ENCODE measurements at regions not wholly inside any gene's neighbourhood (a gene's known extent, or its start where the extent isn't known, plus 50 kb on each side); places are given as distances from the start of the nearest gene placed in this dataset.
"Not testable (repeated sequence)": the region's sequence is repeated elsewhere in the genome, so short reads cannot be mapped to it uniquely, and the experiment has no call there.

- DNase-seq: no peak
Observed at GRCh38 chr10:9018195-9019173, 964.0 kb downstream of the GATA3 start.

GRCh38 chr10:9023206-9023605, 968.7 kb downstream of the GATA3 start:
- DNase-seq: no peak

- no peak for DNase-seq
Observed at GRCh38 chr10:9024210-9024609, 969.7 kb downstream of the GATA3 start.

- no peak for DNase-seq
Observed at GRCh38 chr10:9028231-9028630, 973.7 kb downstream of the GATA3 start.

GRCh38 chr10:9035355-9035754, 980.9 kb downstream of the GATA3 start:
- DNase-seq: no peak

- no peak for DNase-seq
Observed at GRCh38 chr10:9036711-9037204, 982.3 kb downstream of the GATA3 start.

- DNase-seq: no peak
Observed at GRCh38 chr10:9038146-9038714, 983.7 kb downstream of the GATA3 start.

- no peak for DNase-seq
Observed at GRCh38 chr10:9043466-9043865, 989.0 kb downstream of the GATA3 start.

- DNase-seq: no peak
Observed at GRCh38 chr10:9045311-9045710, 990.8 kb downstream of the GATA3 start.

GRCh38 chr10:9051328-9051974, 997.0 kb downstream of the GATA3 start:
- DNase-seq: no peak

- DNase-seq: no peak
Observed at GRCh38 chr10:9052767-9053166, 998.3 kb downstream of the GATA3 start.

GRCh38 chr10:9056521-9056920, 1002.0 kb downstream of the GATA3 start:
- no peak for DNase-seq

- DNase-seq: not testable (repeated sequence)
Observed at GRCh38 chr10:9057293-9057692, 1002.8 kb downstream of the GATA3 start.

GRCh38 chr10:9060314-9060713, 1005.8 kb downstream of the GATA3 start:
- no peak for DNase-seq

- no peak for DNase-seq
Observed at GRCh38 chr10:9061871-9062270, 1007.4 kb downstream of the GATA3 start.

- no peak for DNase-seq
Observed at GRCh38 chr10:9066152-9066551, 1011.7 kb downstream of the GATA3 start.

GRCh38 chr10:9068003-9068402, 1013.5 kb downstream of the GATA3 start:
- DNase-seq: no peak

- no peak for DNase-seq
Observed at GRCh38 chr10:9069136-9069535, 1014.6 kb downstream of the GATA3 start.

- DNase-seq: no peak
Observed at GRCh38 chr10:9075420-9075819, 1020.9 kb downstream of the GATA3 start.

GRCh38 chr10:9076066-9076465, 1021.6 kb downstream of the GATA3 start:
- no peak for DNase-seq

- no peak for DNase-seq
Observed at GRCh38 chr10:9081253-9081652, 1026.8 kb downstream of the GATA3 start.

- no peak for DNase-seq
Observed at GRCh38 chr10:9081961-9082360, 1027.5 kb downstream of the GATA3 start.
